PC-9 (cell line): ENCODE measurements at regions not wholly inside any gene's neighbourhood (a gene's known extent, or its start where the extent isn't known, plus 50 kb on each side); places are given as distances from the start of the nearest gene placed in this dataset.

Source experiments
- CTCF ChIP-seq: fragments of 200-600 bp; sonication (generic); conservative IDR thresholded peaks from 2 replicates; pipeline ENCODE4 v1.6.1; 2017; ENCODE audit warnings: mixed run types, antibody characterized with exemption, mild to moderate bottlenecking, moderate library complexity
- EZH2 ChIP-seq: fragments of 200-600 bp; sonication (generic); IDR thresholded peaks from 2 replicates; pipeline ENCODE4 v1.8.0; 2017; ENCODE audit warnings: antibody characterized with exemption, low read depth

- no peak for TF ChIP-seq CTCF
- TF ChIP-seq EZH2 = no peak
Observed at GRCh38 chr1:242692988-242693387, 168.5 kb upstream of the PLD5 start.
